CD4-positive, alpha-beta T cell treated with Interleukin-2 at 100 ng/mL for 4 hours (primary cell): ENCODE measurements at regions not wholly inside any gene's neighbourhood (a gene's known extent, or its start where the extent isn't known, plus 50 kb on each side); places are given as distances from the start of the nearest gene placed in this dataset.

Experiments
- DNase-seq: peaks from one replicate; pipeline ENCODE4 v3.0.0-alpha.2; 2020; ENCODE audit warnings: low spot score

DNA sequence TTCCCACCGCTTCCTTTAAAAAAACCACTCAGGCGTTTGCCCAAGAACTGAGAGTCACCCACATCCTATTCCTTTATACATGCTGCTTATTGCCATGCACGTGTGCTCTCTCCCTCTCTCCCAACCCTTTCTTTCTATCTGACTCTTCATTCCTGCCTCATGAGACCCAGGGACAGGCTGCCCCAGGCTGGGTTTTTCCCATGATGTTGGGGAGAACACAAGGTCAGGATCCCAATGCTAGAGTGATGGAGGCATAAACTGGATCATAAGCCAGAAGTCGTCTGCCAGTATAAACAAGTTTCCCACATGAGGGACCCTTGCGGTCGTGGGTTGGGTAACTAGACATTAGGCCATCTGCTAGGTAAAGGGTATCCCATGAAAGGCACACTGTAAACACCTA lies 64.9 kb downstream of the CD2 start:
- no peak for DNase-seq

GRCh38 chr1:116820369-116820768 lies 66.1 kb downstream of the CD2 start:
- no peak for DNase-seq

GRCh38 chr1:116821763-116822162 lies 67.5 kb downstream of the CD2 start:
- DNase-seq = no peak

GRCh38 chr1:116824631-116825206 lies 70.5 kb downstream of the CD2 start:
- DNase-seq = no peak

- DNase-seq = no peak
Observed at GRCh38 chr1:116825207-116825719, 71.0 kb downstream of the CD2 start.

- DNase-seq = no peak
Observed at GRCh38 chr1:116825720-116826438, 71.6 kb downstream of the CD2 start.

- peak; percentile 65 for DNase-seq
Observed at GRCh38 chr1:116826818-116827606, 72.8 kb downstream of the CD2 start.

DNA sequence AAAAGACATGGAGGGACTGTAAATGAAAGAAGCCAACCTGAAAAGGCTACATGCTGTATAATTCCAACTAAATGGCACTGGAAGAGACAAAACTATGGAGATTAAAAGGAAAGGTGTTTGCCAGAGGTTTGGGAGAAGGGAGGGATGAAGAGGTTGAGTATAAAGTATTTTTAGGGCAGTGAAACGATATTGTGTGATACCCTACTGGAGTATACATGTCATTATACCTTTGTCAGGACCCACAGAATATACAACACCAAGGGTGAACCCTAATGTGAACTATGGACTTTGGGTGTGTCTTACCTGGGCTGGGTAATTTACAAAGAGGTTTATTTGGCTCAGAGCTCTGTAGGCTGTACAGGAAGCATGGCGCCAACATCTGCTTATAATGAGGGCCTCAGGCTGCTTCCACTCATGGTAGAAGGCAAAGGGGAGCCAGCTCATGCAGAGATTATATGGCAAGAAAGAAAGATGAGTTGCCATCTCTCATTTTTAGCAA lies 73.4 kb downstream of the CD2 start:
- no peak for DNase-seq

GRCh38 chr1:116832308-116832931 lies 77.3 kb upstream of the PTGFRN start:
- DNase-seq = no peak

DNA sequence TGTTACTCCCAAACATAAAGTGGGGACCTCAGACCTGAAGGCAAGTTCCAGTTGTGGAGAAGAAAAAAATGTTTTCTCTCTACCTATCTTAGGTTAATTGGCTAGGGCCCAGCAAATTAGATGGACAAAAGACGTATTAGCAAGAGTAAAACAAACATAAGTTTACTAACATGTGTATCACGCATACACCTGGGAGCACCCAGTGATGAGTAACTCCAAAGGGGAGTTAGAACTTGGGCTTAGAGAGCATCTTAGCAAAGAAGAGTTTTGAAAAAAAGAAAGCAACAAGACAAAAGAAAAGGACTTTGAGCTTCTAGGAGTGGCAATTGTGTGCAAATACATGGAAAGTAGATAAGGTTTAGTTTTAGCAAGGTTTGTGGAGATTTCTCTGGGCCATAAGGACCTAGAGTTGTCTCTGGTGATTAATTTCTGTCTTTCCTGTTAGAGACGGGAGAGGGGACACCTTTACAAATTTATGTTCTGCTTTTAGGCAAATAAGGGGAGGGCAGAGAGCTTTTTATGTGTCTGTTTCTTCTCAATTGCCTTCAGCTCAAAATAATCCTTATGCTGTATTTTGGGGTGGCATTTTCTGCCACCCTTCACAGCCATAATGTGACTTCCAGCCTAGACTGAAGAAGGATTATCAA lies 76.7 kb upstream of the PTGFRN start:
- DNase-seq = no peak

DNA sequence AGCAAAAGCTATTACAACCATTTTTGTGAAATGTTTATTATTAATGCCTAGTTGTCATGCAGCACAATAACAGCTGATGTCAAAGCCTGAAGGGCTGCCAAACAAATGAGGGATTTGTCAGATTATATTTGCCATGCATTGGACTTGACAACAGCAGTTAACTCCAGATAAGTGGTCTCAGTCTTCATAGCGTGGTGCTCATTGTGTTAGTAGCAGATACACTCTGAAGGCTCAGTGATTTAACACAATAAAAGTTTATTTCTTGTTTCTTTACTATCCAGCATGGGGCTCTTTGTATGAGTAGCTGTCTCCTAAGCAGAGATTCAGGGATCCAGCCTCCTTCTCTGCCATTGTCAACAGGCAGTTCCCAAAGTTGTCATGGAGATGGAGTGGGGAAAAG lies 76.0 kb upstream of the PTGFRN start:
- no peak for DNase-seq

DNA sequence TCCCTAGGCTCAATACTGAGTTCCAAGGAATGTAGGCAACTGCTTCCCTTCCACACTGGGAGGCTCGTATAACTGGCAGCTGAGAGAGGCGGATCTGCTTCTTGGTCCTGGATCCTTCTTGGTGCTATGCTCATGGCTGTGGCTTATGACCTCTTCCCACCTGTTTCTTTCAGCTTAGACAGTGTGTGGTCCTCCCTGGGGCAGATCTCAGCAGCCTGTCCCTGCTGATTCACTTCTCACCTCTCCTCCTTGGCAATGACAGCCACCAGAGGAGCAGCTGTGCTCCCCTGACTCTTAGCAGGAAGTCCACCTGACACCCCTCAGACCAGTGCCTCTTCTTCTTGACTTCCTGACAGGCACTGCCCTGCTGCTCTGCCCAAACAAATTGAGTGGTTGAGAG lies 75.1 kb upstream of the PTGFRN start:
- no peak for DNase-seq

DNA sequence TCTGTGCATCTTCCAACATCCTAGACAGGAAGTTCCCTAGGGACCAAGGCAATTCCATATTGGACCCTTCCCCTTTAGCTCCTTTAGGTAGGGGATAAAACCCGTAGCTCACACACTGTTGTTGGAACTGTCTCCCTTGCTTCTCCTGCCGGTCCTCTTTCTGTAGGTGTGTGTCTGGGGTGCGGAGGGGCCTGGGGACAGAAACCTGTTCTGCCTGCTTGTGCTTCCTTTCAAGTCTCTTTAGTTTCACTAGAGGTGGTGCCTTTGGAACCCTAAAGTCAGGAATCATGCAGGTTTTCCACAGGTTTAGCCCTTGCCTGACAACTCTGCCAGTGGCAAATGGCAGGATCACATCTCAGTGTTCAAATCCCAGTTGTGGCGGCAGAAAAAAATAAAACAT lies 74.6 kb upstream of the PTGFRN start:
- DNase-seq = no peak

GRCh38 chr1:116836099-116836498 lies 73.6 kb upstream of the PTGFRN start:
- no peak for DNase-seq

DNA sequence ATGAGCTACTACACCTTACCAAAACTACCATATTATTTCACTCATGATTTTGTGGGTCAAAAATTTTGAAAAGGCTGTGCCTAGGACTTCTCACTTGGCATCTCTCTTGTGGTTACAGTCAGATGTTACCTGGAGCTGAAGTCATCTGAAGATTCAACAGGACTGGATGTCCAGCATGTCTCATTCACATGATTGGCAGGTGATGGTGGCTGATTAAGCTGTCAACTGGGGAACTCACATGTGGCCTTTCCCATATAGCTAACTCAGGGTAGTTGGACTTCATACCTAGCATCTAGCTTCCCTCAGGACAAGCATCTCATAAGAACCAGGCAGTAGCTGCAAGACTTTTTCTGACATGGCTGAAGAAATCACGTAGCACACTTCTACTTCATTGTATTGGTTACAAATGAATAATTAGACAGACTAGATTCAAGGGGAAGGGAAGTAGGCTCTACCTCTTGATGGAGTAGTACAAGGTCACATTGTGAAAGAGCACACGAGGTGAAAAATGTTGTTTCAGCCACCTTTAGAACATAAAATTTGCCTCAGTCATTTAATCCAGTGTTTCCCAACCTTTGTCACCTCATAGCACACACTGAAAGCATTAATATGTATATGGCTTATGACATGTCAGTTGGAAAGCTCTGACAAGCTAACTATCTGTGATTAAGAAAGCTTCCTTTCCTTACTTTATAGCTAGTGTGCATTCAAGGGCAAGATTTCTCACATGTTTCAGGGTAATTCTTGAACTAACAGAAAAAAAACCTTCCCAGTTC lies 68.0 kb upstream of the PTGFRN start:
- no peak for DNase-seq

GRCh38 chr1:116842654-116843053 lies 67.1 kb upstream of the PTGFRN start:
- no peak for DNase-seq

GRCh38 chr1:116844775-116845174 lies 64.9 kb upstream of the PTGFRN start:
- DNase-seq = no peak

- no peak for DNase-seq
Observed at GRCh38 chr1:116847190-116847589, 62.5 kb upstream of the PTGFRN start.

GRCh38 chr1:116847688-116848531 lies 61.8 kb upstream of the PTGFRN start:
- peak; percentile 7 for DNase-seq

- no peak for DNase-seq
Observed at GRCh38 chr1:116850436-116850835, 59.3 kb upstream of the PTGFRN start.
